ENCODE measurements at regions not wholly inside any gene's neighbourhood (a gene's known extent, or its start where the extent isn't known, plus 50 kb on each side); places are given as distances from the start of the nearest gene placed in this dataset.

DNA sequence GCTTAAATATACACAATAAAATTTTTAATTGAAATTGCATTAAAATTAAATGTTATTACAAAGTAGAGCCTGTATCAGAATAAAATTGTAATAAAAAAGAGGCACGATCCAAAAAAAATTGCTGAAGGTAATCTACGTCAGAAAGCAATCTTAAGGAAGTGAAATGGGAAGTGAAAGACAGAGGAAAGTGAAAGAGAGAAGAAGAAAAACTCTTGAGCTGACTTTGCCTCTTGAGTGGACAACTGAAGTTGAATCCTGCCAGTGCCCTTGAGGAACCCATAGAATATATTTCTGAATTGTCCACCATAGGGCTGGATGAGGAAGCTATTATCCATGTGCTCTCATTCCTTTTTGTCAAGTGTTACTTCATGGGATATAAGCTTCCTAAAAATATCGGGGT is 285.1 kb upstream of the STAC start:
- DNase-seq: no peak
- no peak overlapping the region for H3K27ac Mint-ChIP-seq (ENCODE audit: unreplicated experiment)
- no peaks in the 10 kb centered on the region for H3K27me3 ChIP-seq (replicated peaks; ENCODE audit: control insufficient read depth, insufficient read depth, low read length)
- intact Hi-C loops (cut with micrococcal nuclease; ENCODE audit: unreplicated experiment): no loop called here
- H3K36me3 ChIP-seq (ENCODE audit: control insufficient read depth, insufficient read depth, low read length): no peaks in the 10 kb centered on the region
- no TSS peak for BruUV-seq (replicated peaks)
- H3K4me3 Mint-ChIP-seq (ENCODE audit: unreplicated experiment): no peak overlapping the region
- H3K4me1 ChIP-seq: no peaks in the 10 kb centered on the region
- CTCF ChIA-PET: no interaction called here
- no peak overlapping the region for H3K4me3 ChIP-seq (ENCODE audit: low read depth, low read length)
- H3K9me3 ChIP-seq: no peaks in the 10 kb centered on the region
- TF ChIP-seq, protein P1, sequence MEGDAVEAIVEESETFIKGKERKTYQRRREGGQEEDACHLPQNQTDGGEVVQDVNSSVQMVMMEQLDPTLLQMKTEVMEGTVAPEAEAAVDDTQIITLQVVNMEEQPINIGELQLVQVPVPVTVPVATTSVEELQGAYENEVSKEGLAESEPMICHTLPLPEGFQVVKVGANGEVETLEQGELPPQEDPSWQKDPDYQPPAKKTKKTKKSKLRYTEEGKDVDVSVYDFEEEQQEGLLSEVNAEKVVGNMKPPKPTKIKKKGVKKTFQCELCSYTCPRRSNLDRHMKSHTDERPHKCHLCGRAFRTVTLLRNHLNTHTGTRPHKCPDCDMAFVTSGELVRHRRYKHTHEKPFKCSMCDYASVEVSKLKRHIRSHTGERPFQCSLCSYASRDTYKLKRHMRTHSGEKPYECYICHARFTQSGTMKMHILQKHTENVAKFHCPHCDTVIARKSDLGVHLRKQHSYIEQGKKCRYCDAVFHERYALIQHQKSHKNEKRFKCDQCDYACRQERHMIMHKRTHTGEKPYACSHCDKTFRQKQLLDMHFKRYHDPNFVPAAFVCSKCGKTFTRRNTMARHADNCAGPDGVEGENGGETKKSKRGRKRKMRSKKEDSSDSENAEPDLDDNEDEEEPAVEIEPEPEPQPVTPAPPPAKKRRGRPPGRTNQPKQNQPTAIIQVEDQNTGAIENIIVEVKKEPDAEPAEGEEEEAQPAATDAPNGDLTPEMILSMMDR (IDR thresholded peaks at IDR 0.05; ENCODE audit: insufficient read depth in 1 of 2, low read depth in 1 of 2, low read length in 1 of 2, severe bottlenecking in 1 of 2, unreplicated experiment in 1 of 2): no peak
- H3K4me1 Mint-ChIP-seq (ENCODE audit: low read depth, unreplicated experiment): no peaks in the 10 kb centered on the region
- no peaks in the 10 kb centered on the region for H3K9me3 Mint-ChIP-seq (ENCODE audit: unreplicated experiment)
- H3K27me3 Mint-ChIP-seq (ENCODE audit: insufficient read depth, unreplicated experiment): peaks cover 7% of the 10 kb centered on the region
- H3K36me3 Mint-ChIP-seq (ENCODE audit: insufficient read depth, unreplicated experiment): no peaks in the 10 kb centered on the region
- POLR2A ChIA-PET: no interaction called here

DNA sequence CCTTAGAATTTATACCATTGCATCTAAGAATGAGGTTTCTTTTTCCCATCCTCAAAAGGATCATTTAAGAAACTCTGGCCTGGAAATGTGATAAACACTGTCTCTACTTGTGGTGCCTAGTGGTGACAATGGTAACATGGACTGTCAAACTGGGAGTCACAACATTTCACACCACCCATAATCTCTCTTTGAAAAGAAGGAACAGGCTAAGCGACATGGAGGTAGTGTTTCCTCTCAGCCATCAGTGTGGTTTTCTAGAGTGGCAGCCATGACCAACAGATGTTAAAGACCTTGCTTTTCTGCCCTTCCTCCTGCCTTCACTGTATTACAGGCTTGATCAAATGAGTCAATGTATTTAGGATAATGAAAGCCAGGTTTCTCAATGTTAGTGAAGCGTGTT is 283.1 kb upstream of the STAC start:
- Histone ChIP-seq H3K36me3 (ENCODE audit: control insufficient read depth, insufficient read depth, low read length) (no peaks in the 10 kb centered on the region), H3K4me3 (ENCODE audit: low read depth, low read length) (no peak overlapping the region), H3K9me3 (no peaks in the 10 kb centered on the region), H3K27me3 (replicated peaks; ENCODE audit: control insufficient read depth, insufficient read depth, low read length) (no peaks in the 10 kb centered on the region), H3K4me1 (no peaks in the 10 kb centered on the region)
- H3K36me3 Mint-ChIP-seq (ENCODE audit: insufficient read depth, unreplicated experiment): no peaks in the 10 kb centered on the region
- no TSS peak for BruUV-seq (replicated peaks)
- H3K27ac Mint-ChIP-seq (ENCODE audit: unreplicated experiment): no peak overlapping the region
- H3K4me1 Mint-ChIP-seq (ENCODE audit: low read depth, unreplicated experiment): no peaks in the 10 kb centered on the region
- TF ChIP-seq, protein P1 (IDR thresholded peaks at IDR 0.05; ENCODE audit: insufficient read depth in 1 of 2, low read depth in 1 of 2, low read length in 1 of 2, severe bottlenecking in 1 of 2, unreplicated experiment in 1 of 2): no peak
- no peak for DNase-seq
- POLR2A ChIA-PET: no interaction called here
- H3K9me3 Mint-ChIP-seq (ENCODE audit: unreplicated experiment): no peaks in the 10 kb centered on the region
- peaks cover 3% of the 10 kb centered on the region for H3K27me3 Mint-ChIP-seq (ENCODE audit: insufficient read depth, unreplicated experiment)
- CTCF ChIA-PET: no interaction called here
- intact Hi-C loops (cut with micrococcal nuclease; ENCODE audit: unreplicated experiment): no loop called here
- no peak overlapping the region for H3K4me3 Mint-ChIP-seq (ENCODE audit: unreplicated experiment)

DNA sequence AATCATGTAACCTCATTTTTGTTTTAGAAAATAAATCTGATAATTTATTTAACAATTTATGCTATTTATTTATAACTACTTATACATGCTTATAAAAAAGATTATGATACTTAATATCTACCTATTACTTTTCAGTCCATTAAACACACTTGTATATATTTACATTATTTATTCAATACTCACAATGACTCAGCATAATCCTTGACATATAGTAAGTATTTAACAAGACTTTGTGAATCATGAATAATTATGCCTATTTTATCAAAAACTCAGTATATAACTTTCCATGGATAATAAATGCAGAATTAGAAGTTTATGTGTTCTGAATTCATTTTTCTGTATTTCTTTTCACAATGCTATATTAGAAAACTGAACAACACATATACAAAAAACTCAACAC is 266.0 kb upstream of the STAC start:
- Mint-ChIP-seq H3K27me3 (ENCODE audit: insufficient read depth, unreplicated experiment) (peaks cover 10% of the 10 kb centered on the region), H3K4me3 (ENCODE audit: unreplicated experiment) (no peak overlapping the region), H3K4me1 (ENCODE audit: low read depth, unreplicated experiment) (no peaks in the 10 kb centered on the region), H3K27ac (ENCODE audit: unreplicated experiment) (no peak overlapping the region), H3K9me3 (ENCODE audit: unreplicated experiment) (no peaks in the 10 kb centered on the region), H3K36me3 (ENCODE audit: insufficient read depth, unreplicated experiment) (no peaks in the 10 kb centered on the region)
- BruUV-seq (replicated peaks): no TSS peak
- no peak for DNase-seq
- TF ChIP-seq, protein P1 (IDR thresholded peaks at IDR 0.05; ENCODE audit: insufficient read depth in 1 of 2, low read depth in 1 of 2, low read length in 1 of 2, severe bottlenecking in 1 of 2, unreplicated experiment in 1 of 2): no peak
- ChIA-PET POLR2A (no interaction called here), CTCF (no interaction called here)
- intact Hi-C loops (cut with micrococcal nuclease; ENCODE audit: unreplicated experiment): no loop called here
- H3K27me3 ChIP-seq (replicated peaks; ENCODE audit: control insufficient read depth, insufficient read depth, low read length): no peaks in the 10 kb centered on the region
- H3K4me3 ChIP-seq (ENCODE audit: low read depth, low read length): no peak overlapping the region
- H3K36me3 ChIP-seq (ENCODE audit: control insufficient read depth, insufficient read depth, low read length): no peaks in the 10 kb centered on the region
- no peaks in the 10 kb centered on the region for H3K4me1 ChIP-seq
- H3K9me3 ChIP-seq: no peaks in the 10 kb centered on the region

All from Caco-2 (cell line).